Stomach (tissue), 8 donors: ENCODE measurements at regions not wholly inside any gene's neighbourhood (a gene's known extent, or its start where the extent isn't known, plus 50 kb on each side); places are given as distances from the start of the nearest gene placed in this dataset.

Source experiments
- DNase-seq, 2 donors: peaks; one replicate each; pipeline versions ENCODE4 v3.0.0 to v3.0.0-alpha.2; 2013 to 2019
- H3K27ac ChIP-seq, 5 donors: fragments of 200-600 bp in 4 of 5; sonication (generic) in 4 of 5; one replicate each; pipeline ENCODE4 v1.5.1; 2013 to 2019; ENCODE audit warnings: mild to moderate bottlenecking in 1 of 5, moderate library complexity in 1 of 5
- H3K27me3 ChIP-seq, 3 donors: fragments of 200-600 bp; sonication (generic); one replicate each; pipeline ENCODE4 v1.5.1; 2017 to 2019; ENCODE audit warnings: mixed run types in 1 of 3
- H3K36me3 ChIP-seq, 4 donors: fragments of 200-600 bp; sonication (generic); 1 replicate in 3 of 4; 2 replicates in 1 of 4; pipeline ENCODE4 v1.5.1; 2016 to 2019
- H3K4me1 ChIP-seq, 4 donors: fragments of 200-600 bp; sonication (generic); one replicate each; pipeline ENCODE4 v1.5.1; 2016 to 2019
- H3K4me3 ChIP-seq, 4 donors: fragments of 200-600 bp; sonication (generic) in 3 of 4; one replicate each; pipeline ENCODE4 v1.5.1; 2016 to 2019; ENCODE audit warnings: mild to moderate bottlenecking in 1 of 4
- H3K9me3 ChIP-seq, 4 donors: fragments of 200-600 bp; sonication (generic); one replicate each; pipeline ENCODE4 v1.5.1; 2016 to 2019
- CTCF ChIP-seq, 7 experiments: fragments of 450-650 bp in 4 of 7; fragments of 200-600 bp in 3 of 7; sonication (generic) in 3 of 7; IDR thresholded peaks; one replicate each; pipeline ENCODE4 v1.5.1; 2016 to 2019; ENCODE audit warnings: antibody characterized with exemption in 7 of 7, control low read depth in 2 of 7, mild to moderate bottlenecking in 1 of 7
- EP300 ChIP-seq: sonication (generic); formaldehyde crosslinking; IDR thresholded peaks from one replicate; pipeline ENCODE4 v1.6.1; 2017; ENCODE audit warnings: antibody characterized with exemption
- POLR2A ChIP-seq, 4 donors: fragments of 450-650 bp; IDR thresholded peaks; one replicate each; pipeline ENCODE4 v1.6.1; 2016; ENCODE audit warnings: antibody characterized with exemption in 4 of 4, control low read depth in 2 of 4, mild to moderate bottlenecking in 1 of 4, moderate library complexity in 1 of 4
- POLR2AphosphoS5 ChIP-seq, 3 donors: sonication (generic); formaldehyde crosslinking; IDR thresholded peaks; one replicate each; pipeline ENCODE4 v1.6.1; 2016; ENCODE audit warnings: antibody characterized with exemption in 3 of 3
- WGBS, 5 donors: extraction: QIAGEN DNeasy Blood & Tissue Kit in 3 of 5; methylation state at CpG; one replicate each; pipeline versions ENCODE4 v1.1.5 to v1.1.7; 2013 to 2018; 5-methylcytosine and 5-hydroxymethylcytosine counted together
- intact Hi-C: fragments of 100-400 bp; cut with DNase I; formaldehyde crosslinking; loops from one replicate; pipeline ENCODE4 v1.15.1; 2023; ENCODE audit warnings: low total_unique reads
- donor health status: healthy with polysubstance abuse.
- donor health status: Bipolar disorder and iron deficiency.
- donor health status: healthy.

GRCh38 chr10:88101666-88102065 is 238.2 kb downstream of the PTEN start:
- WGBS, 5 donors = 93 to 98% (median 96%) methylated on average over 2 of the region's 2 CpGs
- Histone ChIP-seq H3K4me3 (no peak overlapping the region), H3K36me3 (no peaks in the 10 kb centered on the region), H3K9me3 (no peaks in the 10 kb centered on the region), H3K4me1 (no peaks in the 10 kb centered on the region), H3K27me3 (no peaks in the 10 kb centered on the region), H3K27ac (no peak overlapping the region)
- TF ChIP-seq POLR2A (IDR thresholded peaks at IDR 0.05) (no peak), EP300 (no peak), POLR2AphosphoS5 (IDR thresholded peaks at IDR 0.05) (no peak)
- DNase-seq = no peak
- intact Hi-C loops = no loop called here

DNA sequence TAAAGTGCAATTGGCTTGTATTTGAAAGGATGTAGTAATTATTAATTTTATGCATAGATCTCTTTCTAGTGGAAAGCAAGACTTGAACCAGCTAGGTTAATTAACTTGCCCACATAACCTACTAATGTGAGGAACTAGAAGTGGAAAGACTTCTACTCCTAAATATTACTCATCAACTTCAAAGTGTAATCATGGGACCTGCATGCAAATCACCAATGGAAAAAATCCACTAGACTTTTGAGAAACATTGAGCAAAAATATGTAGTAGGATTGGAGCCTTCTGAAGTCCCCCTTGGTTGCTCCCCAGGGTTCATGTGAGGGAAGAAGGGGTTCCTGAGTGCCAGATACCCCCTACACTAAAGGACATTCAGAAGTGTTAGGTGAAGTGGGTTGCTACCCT is 240.2 kb downstream of the PTEN start:
- H3K36me3 ChIP-seq = no peaks in the 10 kb centered on the region
- H3K9me3 ChIP-seq = no peaks in the 10 kb centered on the region
- H3K4me1 ChIP-seq = no peaks in the 10 kb centered on the region
- TF ChIP-seq POLR2A (IDR thresholded peaks at IDR 0.05) (no peak), CTCF (IDR thresholded peaks at IDR 0.05) (no peak), POLR2AphosphoS5 (IDR thresholded peaks at IDR 0.05) (no peak), EP300 (no peak)
- H3K4me3 ChIP-seq = no peak overlapping the region
- no peaks in the 10 kb centered on the region for H3K27me3 ChIP-seq
- DNase-seq = no peak
- no peak overlapping the region for H3K27ac ChIP-seq
- intact Hi-C loops = no loop called here

DNA sequence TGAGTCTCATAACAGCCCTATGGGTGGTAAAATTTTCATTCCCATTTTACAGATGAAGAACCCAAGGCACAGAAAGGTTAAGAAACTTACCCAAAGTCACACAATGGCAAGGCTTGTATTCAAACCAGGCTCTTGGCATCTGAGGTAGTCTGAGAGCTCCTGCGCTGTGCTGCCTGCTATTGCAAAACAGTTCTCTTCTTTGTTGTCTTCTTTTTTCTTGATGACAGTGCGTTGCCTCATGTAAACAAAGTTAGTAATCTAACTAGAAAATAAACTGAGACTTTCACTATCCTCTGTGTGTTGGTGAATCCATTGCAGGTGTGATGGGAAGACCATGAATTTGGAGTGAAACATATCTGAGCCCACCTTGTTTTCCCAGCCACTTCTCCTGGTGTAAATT is 240.8 kb downstream of the PTEN start:
- H3K4me3 ChIP-seq = no peak overlapping the region
- intact Hi-C loops = no loop called here
- no peaks in the 10 kb centered on the region for H3K9me3 ChIP-seq
- DNase-seq = no peak
- WGBS, 5 donors = 58 to 92% (median 86%) methylated on average over 2 of the region's 2 CpGs
- TF ChIP-seq CTCF (IDR thresholded peaks at IDR 0.05) (no peak), POLR2A (IDR thresholded peaks at IDR 0.05) (no peak), POLR2AphosphoS5 (IDR thresholded peaks at IDR 0.05) (no peak), EP300 (no peak)
- no peaks in the 10 kb centered on the region for H3K36me3 ChIP-seq
- H3K27ac ChIP-seq = peak overlapping the region in 1 of 5 donors; percentile 19
- H3K4me1 ChIP-seq = no peaks in the 10 kb centered on the region
- H3K27me3 ChIP-seq = no peaks in the 10 kb centered on the region

GRCh38 chr10:88106366-88106765 is 242.9 kb downstream of the PTEN start:
- no peak overlapping the region for H3K4me3 ChIP-seq
- TF ChIP-seq CTCF (IDR thresholded peaks at IDR 0.05) (no peak), POLR2AphosphoS5 (IDR thresholded peaks at IDR 0.05) (no peak), POLR2A (IDR thresholded peaks at IDR 0.05) (no peak), EP300 (no peak)
- H3K27ac ChIP-seq = peak overlapping the region in 2 of 5 donors; percentile 37 to 52
- intact Hi-C loops = no loop called here
- DNase-seq = no peak
- 72 to 89% (median 84%) methylated on average over 2 of the region's 2 CpGs for WGBS, 5 donors
- no peaks in the 10 kb centered on the region for H3K36me3 ChIP-seq
- H3K27me3 ChIP-seq = no peaks in the 10 kb centered on the region
- peaks cover 0 to 5% (median 0%) of the 10 kb centered on the region in 4 donors for H3K4me1 ChIP-seq
- H3K9me3 ChIP-seq = no peaks in the 10 kb centered on the region

DNA sequence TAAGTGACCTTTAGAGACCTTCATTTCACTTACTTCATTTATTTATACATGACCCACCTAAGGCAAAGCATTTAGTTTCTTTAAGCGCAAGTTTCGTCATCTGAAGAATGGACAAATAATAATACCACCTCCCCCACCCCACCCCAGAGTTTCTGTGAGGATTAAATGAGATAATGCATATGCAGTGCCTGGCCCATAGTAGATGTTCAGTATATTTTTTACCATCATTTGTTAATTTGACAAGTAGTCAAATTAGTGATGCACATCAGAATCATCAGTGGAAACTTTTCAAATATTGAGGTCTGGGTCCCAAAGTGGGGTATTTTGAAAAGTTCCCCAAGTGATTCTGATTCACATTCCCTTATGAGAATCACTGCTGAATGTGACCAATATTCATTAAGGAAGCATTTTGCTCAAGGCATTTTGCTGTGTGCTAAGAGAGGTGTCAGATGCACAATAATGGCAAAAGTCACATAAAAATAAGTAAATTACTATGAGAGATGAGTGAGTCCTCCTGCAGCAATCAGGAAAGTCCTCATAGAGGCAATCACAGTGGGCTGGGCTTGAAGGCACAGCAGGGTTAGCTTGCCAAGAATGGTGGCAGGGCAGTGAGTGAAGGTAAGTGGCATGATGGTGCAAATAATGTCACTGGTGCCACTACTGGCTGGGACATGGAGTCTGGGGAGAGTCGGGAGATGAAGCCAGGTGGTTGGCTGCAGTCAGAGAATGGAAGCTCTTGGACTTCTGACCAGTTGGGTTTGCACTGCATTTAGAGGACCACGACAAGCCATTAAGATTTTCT is 244.1 kb downstream of the PTEN start:
- TF ChIP-seq POLR2A (IDR thresholded peaks at IDR 0.05) = no peak
- no peak for TF ChIP-seq EP300
- TF ChIP-seq CTCF (IDR thresholded peaks at IDR 0.05) = no peak
- TF ChIP-seq POLR2AphosphoS5 (IDR thresholded peaks at IDR 0.05) = no peak
- DNase-seq = no peak
- WGBS, 5 donors = 85 to 98% (median 95%) methylated on average over 4 of the region's 4 CpGs
- Histone ChIP-seq H3K36me3 (no peaks in the 10 kb centered on the region), H3K4me1 (peaks cover 0 to 5% (median 0%) of the 10 kb centered on the region in 4 donors), H3K27me3 (no peaks in the 10 kb centered on the region), H3K9me3 (no peaks in the 10 kb centered on the region), H3K27ac (peak overlapping the region in 2 of 5 donors; percentile 7 to 44), H3K4me3 (no peak overlapping the region)
- intact Hi-C loops = no loop called here
